ENCODE measurements at regions not wholly inside any gene's neighbourhood (a gene's known extent, or its start where the extent isn't known, plus 50 kb on each side); places are given as distances from the start of the nearest gene placed in this dataset.
"Not testable (repeated sequence)": the region's sequence is repeated elsewhere in the genome, so short reads cannot be mapped to it uniquely, and the experiment has no call there.

DNA sequence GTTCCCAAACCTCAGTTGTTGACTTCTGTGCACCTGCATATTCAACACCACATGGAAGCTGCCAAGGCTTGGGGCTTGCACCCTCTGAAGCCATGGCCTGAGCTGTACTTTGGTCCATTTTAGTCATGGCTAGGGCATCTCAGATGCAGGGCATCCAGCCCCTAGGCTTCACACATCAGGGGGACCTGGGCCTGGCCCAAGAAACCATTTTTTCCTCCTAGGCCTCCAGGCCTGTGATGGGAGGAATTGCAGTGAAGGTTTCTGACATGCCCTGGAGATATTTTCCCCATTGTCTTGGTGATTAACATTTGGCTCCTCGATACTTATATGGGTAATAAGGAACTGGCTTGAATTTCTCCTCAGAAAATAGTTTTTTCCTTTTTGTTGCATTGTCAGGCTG, 354.5 kb upstream of the ELAVL2 start:
- TF ChIP-seq CTCF, POLR2A (IDR thresholded peaks at IDR 0.05): not testable (repeated sequence)

Data from lower leg skin (tissue), 3 donors.